Activated CD4-positive, alpha-beta T cell treated with anti-CD3 and anti-CD28 coated beads, Interleukin-2, amount 10 ng/mL, durations not matched to agents 7 days and 5 days (primary cell): ENCODE measurements at regions not wholly inside any gene's neighbourhood (a gene's known extent, or its start where the extent isn't known, plus 50 kb on each side); places are given as distances from the start of the nearest gene placed in this dataset.

Source experiments
- CTCF ChIA-PET: fragments of 350-600 bp; sonication (Branson Sonifier 250); formaldehyde crosslinking; loops from one replicate; lab custom pipeline; 2021; ENCODE audit warnings: antibody characterized with exemption; lab: Charles Lee
- POLR2A ChIA-PET: fragments of 350-600 bp; sonication (Branson Sonifier 250); formaldehyde crosslinking; loops from one replicate; lab custom pipeline; 2021; ENCODE audit warnings: antibody characterized with exemption; lab: Charles Lee
- DNase-seq: peaks from one replicate; pipeline ENCODE4 v3.0.0-alpha.2; 2020
- H3K27ac Mint-ChIP-seq: one replicate; pipeline ENCODE4 v1.8.0; 2021; ENCODE audit warnings: mild to moderate bottlenecking, moderate library complexity, mixed read lengths
- H3K27me3 Mint-ChIP-seq: one replicate; pipeline ENCODE4 v1.8.0; 2021; ENCODE audit warnings: mixed read lengths
- H3K36me3 Mint-ChIP-seq: one replicate; pipeline ENCODE4 v1.8.0; 2021; ENCODE audit warnings: low read depth, mixed read lengths
- H3K4me1 Mint-ChIP-seq: one replicate; pipeline ENCODE4 v1.8.0; 2021; ENCODE audit warnings: mixed read lengths
- H3K4me3 Mint-ChIP-seq: one replicate; pipeline ENCODE4 v1.8.0; 2021; ENCODE audit warnings: mild to moderate bottlenecking, moderate library complexity, mixed read lengths
- H3K9me3 Mint-ChIP-seq: one replicate; pipeline ENCODE4 v1.8.0; 2021; ENCODE audit warnings: mixed read lengths

GRCh38 chr20:47944682-47945081 is 159.4 kb upstream of the SULF2 start:
- peaks cover 7% of the 10 kb centered on the region for H3K27me3 Mint-ChIP-seq
- DNase-seq = no peak
- H3K4me3 Mint-ChIP-seq = no peak overlapping the region
- no peaks in the 10 kb centered on the region for H3K4me1 Mint-ChIP-seq
- no peaks in the 10 kb centered on the region for H3K36me3 Mint-ChIP-seq
- CTCF ChIA-PET = no interaction called here
- POLR2A ChIA-PET = no interaction called here
- H3K9me3 Mint-ChIP-seq = no peaks in the 10 kb centered on the region
- no peak overlapping the region for H3K27ac Mint-ChIP-seq

GRCh38 chr20:47941869-47942268 is 156.6 kb upstream of the SULF2 start:
- no peaks in the 10 kb centered on the region for H3K36me3 Mint-ChIP-seq
- no peaks in the 10 kb centered on the region for H3K9me3 Mint-ChIP-seq
- no peak overlapping the region for H3K4me3 Mint-ChIP-seq
- no peak for DNase-seq
- no peaks in the 10 kb centered on the region for H3K4me1 Mint-ChIP-seq
- H3K27me3 Mint-ChIP-seq = peaks cover 7% of the 10 kb centered on the region
- H3K27ac Mint-ChIP-seq = no peak overlapping the region
- CTCF ChIA-PET = no interaction called here
- POLR2A ChIA-PET = no interaction called here

GRCh38 chr20:47940101-47940813 is 155.0 kb upstream of the SULF2 start:
- Mint-ChIP-seq H3K27me3 (peaks cover 4% of the 10 kb centered on the region), H3K4me1 (no peaks in the 10 kb centered on the region), H3K4me3 (no peak overlapping the region), H3K27ac (no peak overlapping the region), H3K36me3 (no peaks in the 10 kb centered on the region), H3K9me3 (no peaks in the 10 kb centered on the region)
- ChIA-PET CTCF (interaction anchor here (0.8 kb wide), 1 partner anchor 45 kb away, joined by 3 read pairs; no protein-coding TSS in a partner anchor), POLR2A (no interaction called here)
- no peak for DNase-seq

GRCh38 chr20:47936612-47937011 is 151.3 kb upstream of the SULF2 start:
- Mint-ChIP-seq H3K36me3 (no peaks in the 10 kb centered on the region), H3K27ac (no peak overlapping the region), H3K4me1 (no peaks in the 10 kb centered on the region), H3K9me3 (no peaks in the 10 kb centered on the region), H3K4me3 (no peak overlapping the region), H3K27me3 (peaks cover 12% of the 10 kb centered on the region)
- CTCF ChIA-PET = interaction anchor here (0.7 kb wide), 1 partner anchor 912 kb away, joined by 3 read pairs; no protein-coding TSS in a partner anchor
- POLR2A ChIA-PET = no interaction called here
- DNase-seq = no peak

GRCh38 chr20:47934761-47935160 is 149.5 kb upstream of the SULF2 start:
- POLR2A ChIA-PET = no interaction called here
- no peak overlapping the region for H3K4me3 Mint-ChIP-seq
- no peaks in the 10 kb centered on the region for H3K4me1 Mint-ChIP-seq
- CTCF ChIA-PET = interaction anchor here (1.2 kb wide), 1 partner anchor 40 kb away, joined by 3 read pairs; no protein-coding TSS in a partner anchor
- no peaks in the 10 kb centered on the region for H3K36me3 Mint-ChIP-seq
- no peak overlapping the region for H3K27ac Mint-ChIP-seq
- peaks cover 12% of the 10 kb centered on the region for H3K27me3 Mint-ChIP-seq
- H3K9me3 Mint-ChIP-seq = no peaks in the 10 kb centered on the region
- DNase-seq = no peak

GRCh38 chr20:47931443-47931842 is 146.2 kb upstream of the SULF2 start:
- Mint-ChIP-seq H3K9me3 (no peaks in the 10 kb centered on the region), H3K4me1 (no peaks in the 10 kb centered on the region), H3K36me3 (no peaks in the 10 kb centered on the region), H3K4me3 (no peak overlapping the region), H3K27me3 (peaks cover 10% of the 10 kb centered on the region), H3K27ac (no peak overlapping the region)
- CTCF ChIA-PET = interaction anchor here (0.7 kb wide), 1 partner anchor 7 kb away, joined by 3 read pairs; no protein-coding TSS in a partner anchor
- no peak for DNase-seq
- POLR2A ChIA-PET = no interaction called here

GRCh38 chr20:47931002-47931401 is 145.7 kb upstream of the SULF2 start:
- peaks cover 10% of the 10 kb centered on the region for H3K27me3 Mint-ChIP-seq
- POLR2A ChIA-PET = no interaction called here
- no peak for DNase-seq

GRCh38 chr20:47929368-47930115 is 144.3 kb upstream of the SULF2 start:
- H3K9me3 Mint-ChIP-seq = no peaks in the 10 kb centered on the region
- H3K27me3 Mint-ChIP-seq = peaks cover 7% of the 10 kb centered on the region
- no peaks in the 10 kb centered on the region for H3K36me3 Mint-ChIP-seq
- no peak overlapping the region for H3K4me3 Mint-ChIP-seq
- POLR2A ChIA-PET = no interaction called here
- no peak for DNase-seq
- no peaks in the 10 kb centered on the region for H3K4me1 Mint-ChIP-seq
- CTCF ChIA-PET = interaction anchor here (0.7 kb wide), 1 partner anchor 34 kb away, joined by 3 read pairs; no protein-coding TSS in a partner anchor
- no peak overlapping the region for H3K27ac Mint-ChIP-seq

More at GRCh38 chr20:47931002-47931401, 145.7 kb upstream of the SULF2 start:
- no peaks in the 10 kb centered on the region for H3K36me3 Mint-ChIP-seq
- H3K27ac Mint-ChIP-seq = no peak overlapping the region
- no peak overlapping the region for H3K4me3 Mint-ChIP-seq
- no peaks in the 10 kb centered on the region for H3K4me1 Mint-ChIP-seq
- CTCF ChIA-PET = no interaction called here
- H3K9me3 Mint-ChIP-seq = no peaks in the 10 kb centered on the region

GRCh38 chr20:47927944-47928343 is 142.7 kb upstream of the SULF2 start:
- Mint-ChIP-seq H3K9me3 (no peaks in the 10 kb centered on the region), H3K4me3 (no peak overlapping the region), H3K27ac (no peak overlapping the region), H3K27me3 (peaks cover 5% of the 10 kb centered on the region), H3K36me3 (no peaks in the 10 kb centered on the region), H3K4me1 (no peaks in the 10 kb centered on the region)
- POLR2A ChIA-PET = no interaction called here
- DNase-seq = no peak
- CTCF ChIA-PET = no interaction called here

- H3K4me3 Mint-ChIP-seq = no peak overlapping the region
- CTCF ChIA-PET = no interaction called here
- DNase-seq = no peak
- H3K27ac Mint-ChIP-seq = no peak overlapping the region
- H3K27me3 Mint-ChIP-seq = peaks cover 7% of the 10 kb centered on the region
- POLR2A ChIA-PET = no interaction called here
- no peaks in the 10 kb centered on the region for H3K4me1 Mint-ChIP-seq
- no peaks in the 10 kb centered on the region for H3K36me3 Mint-ChIP-seq
- no peaks in the 10 kb centered on the region for H3K9me3 Mint-ChIP-seq
Observed at GRCh38 chr20:47927385-47927851, 142.1 kb upstream of the SULF2 start.

GRCh38 chr20:47926731-47927130 is 141.4 kb upstream of the SULF2 start:
- ChIA-PET POLR2A (no interaction called here), CTCF (interaction anchor here (0.6 kb wide), 1 partner anchor 31 kb away, joined by 3 read pairs; no protein-coding TSS in a partner anchor)

GRCh38 chr20:47925593-47925992 is 140.3 kb upstream of the SULF2 start:
- CTCF ChIA-PET = no interaction called here
- no peaks in the 10 kb centered on the region for H3K9me3 Mint-ChIP-seq
- no peaks in the 10 kb centered on the region for H3K4me1 Mint-ChIP-seq
- no peak overlapping the region for H3K27ac Mint-ChIP-seq
- DNase-seq = no peak
- peaks cover 10% of the 10 kb centered on the region for H3K27me3 Mint-ChIP-seq
- H3K36me3 Mint-ChIP-seq = no peaks in the 10 kb centered on the region
- H3K4me3 Mint-ChIP-seq = no peak overlapping the region
- POLR2A ChIA-PET = no interaction called here

More at GRCh38 chr20:47926731-47927130, 141.4 kb upstream of the SULF2 start:
- no peaks in the 10 kb centered on the region for H3K36me3 Mint-ChIP-seq
- H3K4me3 Mint-ChIP-seq = no peak overlapping the region
- no peaks in the 10 kb centered on the region for H3K9me3 Mint-ChIP-seq
- no peak overlapping the region for H3K27ac Mint-ChIP-seq
- peaks cover 10% of the 10 kb centered on the region for H3K27me3 Mint-ChIP-seq
- no peaks in the 10 kb centered on the region for H3K4me1 Mint-ChIP-seq
- DNase-seq = no peak

GRCh38 chr20:47922269-47922668 is 137.0 kb upstream of the SULF2 start:
- POLR2A ChIA-PET = no interaction called here
- CTCF ChIA-PET = no interaction called here
- Mint-ChIP-seq H3K36me3 (no peaks in the 10 kb centered on the region), H3K4me3 (no peak overlapping the region), H3K4me1 (no peaks in the 10 kb centered on the region), H3K27me3 (peaks cover 12% of the 10 kb centered on the region), H3K9me3 (peaks cover 8% of the 10 kb centered on the region), H3K27ac (no peak overlapping the region)
- DNase-seq = no peak
